SKM-1 (cell line): ENCODE measurements at regions not wholly inside any gene's neighbourhood (a gene's known extent, or its start where the extent isn't known, plus 50 kb on each side); places are given as distances from the start of the nearest gene placed in this dataset.

Source experiments
- DNase-seq: peaks from one replicate; lab custom pipeline; 2025; ENCODE audit not compliant: unreplicated experiment; lab: John Stamatoyannopoulos, UW

DNA sequence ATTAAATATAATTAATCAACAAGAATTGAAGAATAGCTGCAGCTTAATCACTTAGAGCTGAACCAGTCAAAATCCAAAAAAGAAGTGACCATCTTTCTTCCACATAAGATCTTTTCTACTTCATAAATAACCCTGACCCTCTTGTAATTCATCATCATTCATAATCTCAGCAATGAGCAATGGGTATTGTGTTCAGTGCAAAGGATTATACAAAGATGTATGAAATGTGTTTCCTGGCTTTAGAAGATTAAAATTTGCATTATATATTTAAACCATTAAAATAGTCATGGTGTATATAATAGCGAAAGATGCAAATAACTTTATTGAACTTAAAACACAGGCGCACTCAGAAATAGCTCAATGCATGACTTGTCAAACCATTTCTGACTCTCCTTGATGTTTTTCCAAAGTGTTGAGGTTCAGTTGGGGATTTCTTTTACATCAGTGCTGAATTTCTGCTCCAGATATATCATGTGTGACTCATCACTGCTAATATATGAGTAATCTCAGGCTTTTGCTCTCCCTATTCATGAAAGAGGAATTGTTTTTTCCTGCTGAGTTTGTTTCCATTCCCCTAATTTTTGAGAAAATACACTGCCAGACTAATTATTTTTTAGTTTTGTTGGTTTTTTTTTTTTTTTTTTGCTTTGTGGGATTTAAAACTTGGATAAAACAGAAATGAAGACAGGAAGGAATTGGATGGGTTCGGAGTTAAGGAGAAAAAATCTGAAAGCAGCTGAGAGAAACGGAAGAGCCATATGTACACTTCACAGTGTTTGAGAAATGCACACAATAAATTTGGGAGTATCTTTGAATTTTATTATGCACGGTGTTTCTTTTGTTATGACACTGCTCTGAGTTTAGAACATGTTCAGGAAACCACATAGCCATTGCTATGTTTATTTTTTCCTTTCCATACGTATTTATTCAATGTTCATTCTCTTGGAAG, 290.1 kb upstream of the PCDH7 start:
- no peak for DNase-seq

DNA sequence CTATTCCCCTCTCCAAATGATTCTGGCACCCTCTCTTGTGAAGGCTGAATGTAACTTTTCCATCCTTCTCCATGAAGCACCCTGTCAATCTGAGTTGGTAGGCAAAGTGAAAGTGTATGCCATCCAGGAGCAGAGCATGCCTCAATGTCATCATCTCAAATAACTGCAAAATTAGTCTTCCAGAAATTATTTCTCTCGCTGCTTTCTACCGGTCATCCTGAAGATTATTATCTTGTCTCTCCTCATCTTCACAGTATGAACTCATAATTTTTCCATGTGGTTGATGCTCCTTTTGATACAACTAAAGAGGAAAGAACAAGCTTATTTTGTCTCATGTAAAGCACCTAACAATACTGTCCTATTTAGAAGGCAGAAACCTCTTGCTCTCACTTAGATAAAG, 285.5 kb upstream of the PCDH7 start:
- DNase-seq: no peak

DNA sequence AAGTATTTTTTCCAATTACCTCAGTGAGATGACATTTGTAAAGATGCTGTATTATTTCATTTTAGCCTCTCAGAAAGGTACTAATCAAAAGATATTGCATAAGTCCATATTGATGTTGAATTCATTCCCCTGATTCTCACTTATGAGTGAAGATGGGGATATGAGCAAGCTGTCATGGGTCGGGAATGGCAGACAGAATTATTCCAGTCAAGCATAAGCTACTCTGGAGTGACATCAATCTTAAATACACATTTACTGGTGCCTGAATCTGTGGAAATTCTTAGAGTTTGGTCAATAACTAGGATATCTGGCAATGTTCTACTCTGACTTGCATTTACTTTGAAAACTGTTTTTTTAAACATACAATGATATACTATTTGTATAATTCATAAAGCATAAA, 283.8 kb upstream of the PCDH7 start:
- DNase-seq: no peak

DNA sequence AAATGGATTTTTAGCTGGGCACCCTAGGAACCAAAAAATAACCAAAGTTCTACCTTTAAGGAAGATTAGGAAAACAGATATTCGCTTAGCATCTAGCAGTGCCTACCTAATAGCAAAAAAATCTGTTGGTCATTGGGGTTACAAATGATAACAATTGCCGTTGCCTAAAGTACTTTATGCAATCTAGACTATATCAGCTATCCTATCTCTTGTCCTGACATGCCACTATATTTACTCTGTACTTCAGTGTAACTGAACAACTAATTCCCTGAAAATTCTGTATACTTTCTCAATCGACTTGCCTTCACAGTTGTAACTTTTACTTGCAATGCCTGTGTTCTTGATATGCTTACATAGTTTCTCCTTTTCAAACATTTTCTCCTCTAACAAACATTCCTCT, 282.9 kb upstream of the PCDH7 start:
- DNase-seq: no peak

DNA sequence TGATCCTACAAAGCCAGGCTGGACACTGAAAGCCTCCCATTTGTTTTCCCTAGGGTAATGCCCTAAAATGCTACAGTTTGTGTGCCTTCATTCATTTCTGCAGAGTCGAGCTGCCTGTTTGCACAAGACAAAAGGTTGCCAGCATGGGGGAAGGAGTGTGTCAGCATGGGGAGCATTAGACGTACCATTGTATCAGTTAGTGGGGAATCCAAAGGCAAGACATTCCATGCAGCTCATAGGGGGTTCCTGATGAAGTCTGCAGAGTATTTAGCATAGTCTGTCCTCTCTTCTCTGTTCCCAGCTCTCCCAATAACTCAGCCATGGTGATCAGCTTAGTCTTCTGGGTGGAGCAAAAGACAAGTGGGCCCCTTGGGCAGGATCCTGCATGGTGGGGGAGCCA, 276.9 kb upstream of the PCDH7 start:
- no peak for DNase-seq

DNA sequence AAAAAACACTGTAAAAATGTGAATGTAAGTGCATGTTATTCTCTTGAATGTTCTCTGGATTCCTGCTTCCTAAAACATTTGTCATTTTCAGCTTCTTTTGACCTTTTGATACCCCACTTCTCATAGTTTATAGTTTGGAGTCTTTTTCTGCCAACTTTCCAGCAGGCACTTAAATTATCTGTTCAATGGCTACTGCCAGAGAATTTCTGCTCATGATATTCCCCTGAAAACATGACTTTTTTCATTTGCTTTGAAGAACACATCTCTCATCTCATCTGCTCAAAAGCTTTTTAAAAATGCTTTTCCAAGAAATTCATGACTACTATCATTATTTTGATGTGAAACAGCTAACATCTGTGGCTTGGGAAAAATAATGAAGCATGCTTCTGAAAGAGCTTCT, 269.7 kb upstream of the PCDH7 start:
- no peak for DNase-seq

DNA sequence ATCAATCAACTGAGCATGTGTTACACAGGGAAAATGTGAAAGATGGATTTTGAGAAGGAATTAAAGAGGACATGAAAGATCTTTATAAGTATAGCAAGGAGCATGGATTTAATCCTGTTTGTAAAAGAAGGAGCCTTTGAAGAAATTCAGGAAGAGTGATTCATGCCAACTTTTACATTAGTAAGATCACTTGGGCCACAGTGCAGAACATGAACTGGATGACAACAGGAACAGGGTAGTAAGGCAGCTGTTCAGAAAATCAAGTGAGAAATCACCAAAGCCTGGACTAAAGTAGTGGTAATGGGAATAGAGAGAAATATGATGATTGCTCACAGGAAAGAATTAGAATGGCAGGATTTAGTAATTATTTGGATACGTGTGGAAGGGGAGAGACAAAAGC, 265.7 kb upstream of the PCDH7 start:
- no peak for DNase-seq

DNA sequence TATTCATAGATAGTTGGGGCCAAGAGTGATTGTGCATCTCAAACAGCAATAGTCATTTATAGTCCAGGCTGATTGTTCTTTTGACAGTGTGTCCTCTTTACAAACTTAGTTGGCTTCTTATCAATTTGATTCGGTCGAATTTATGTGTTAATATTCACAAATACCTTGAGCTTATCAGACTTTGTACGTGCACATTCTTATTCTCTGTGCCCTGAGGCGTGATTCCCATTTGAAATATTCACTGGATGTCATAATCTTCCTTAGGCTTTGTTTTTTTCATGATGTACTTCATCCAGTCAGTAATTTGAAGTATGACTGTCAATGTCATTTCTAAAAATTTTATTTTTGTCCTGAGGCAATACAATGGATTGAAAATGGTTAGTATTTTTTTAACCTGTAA, 263.5 kb upstream of the PCDH7 start:
- no peak for DNase-seq

DNA sequence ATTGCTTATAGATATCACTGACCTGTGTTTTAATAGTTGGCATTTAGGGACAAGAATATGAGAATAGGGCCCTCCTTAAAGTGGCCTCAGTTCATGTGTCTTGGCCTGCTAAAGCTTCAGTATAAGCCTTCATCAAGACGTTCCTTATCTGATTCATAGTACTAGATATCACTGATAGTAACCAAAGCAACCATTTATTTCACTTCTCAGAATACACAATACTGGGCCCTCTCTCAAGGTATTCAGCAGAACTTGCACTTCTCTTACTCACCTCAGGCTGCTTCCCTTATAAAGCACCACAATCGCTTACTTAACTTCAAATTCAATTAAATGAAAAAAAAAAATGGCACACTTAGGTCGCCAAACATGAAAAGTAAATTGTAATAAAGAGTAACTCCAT, 259.4 kb upstream of the PCDH7 start:
- DNase-seq: no peak

DNA sequence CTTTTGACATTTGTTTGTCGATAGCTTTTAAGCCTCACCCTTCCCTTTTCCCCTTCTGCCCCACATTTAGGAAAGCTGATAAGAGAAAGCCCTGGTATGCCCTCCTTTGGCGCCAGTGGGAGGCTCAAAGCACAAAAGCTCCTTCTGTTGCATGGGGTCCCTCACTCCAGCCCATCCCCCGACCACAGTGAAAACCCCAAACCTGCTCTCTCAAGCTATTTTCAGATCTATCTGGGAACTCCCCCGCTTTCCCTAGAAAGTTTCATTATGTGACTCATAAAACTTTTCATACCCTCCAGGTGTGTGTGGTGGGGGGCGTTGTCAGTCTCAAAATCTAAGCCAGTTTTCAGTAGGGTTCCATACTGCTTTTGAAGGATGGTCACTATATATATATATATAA, 259.0 kb upstream of the PCDH7 start:
- DNase-seq: no peak

DNA sequence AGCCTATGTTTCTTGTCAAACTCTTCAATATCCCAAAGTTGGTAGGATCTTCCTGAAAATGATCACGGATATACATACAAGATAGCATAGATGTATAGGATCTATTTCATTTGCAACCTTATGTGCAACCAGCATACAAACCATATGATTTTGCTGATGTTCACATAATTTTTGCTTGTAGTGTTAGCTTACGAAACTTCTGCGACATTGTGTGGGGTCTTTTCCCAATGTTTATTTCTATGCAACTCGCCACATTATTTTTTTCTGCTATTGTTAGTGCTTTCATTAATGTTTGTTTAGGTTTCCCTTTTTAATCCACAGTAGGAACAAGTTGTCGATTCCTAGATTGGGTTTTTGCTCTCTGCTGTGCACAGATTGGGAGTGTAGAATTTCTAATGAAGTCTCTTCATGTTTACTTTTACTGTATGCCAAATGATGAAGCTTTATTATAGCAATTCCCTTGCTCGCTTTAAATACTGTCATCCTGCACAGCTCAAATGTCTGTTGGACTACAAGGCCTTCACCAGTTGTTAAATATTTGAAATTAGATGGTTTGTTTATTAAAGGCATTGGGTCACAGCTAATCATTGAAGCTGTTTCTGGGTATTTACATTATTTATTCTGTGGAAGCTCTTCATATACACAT, 257.6 kb upstream of the PCDH7 start:
- DNase-seq: no peak

DNA sequence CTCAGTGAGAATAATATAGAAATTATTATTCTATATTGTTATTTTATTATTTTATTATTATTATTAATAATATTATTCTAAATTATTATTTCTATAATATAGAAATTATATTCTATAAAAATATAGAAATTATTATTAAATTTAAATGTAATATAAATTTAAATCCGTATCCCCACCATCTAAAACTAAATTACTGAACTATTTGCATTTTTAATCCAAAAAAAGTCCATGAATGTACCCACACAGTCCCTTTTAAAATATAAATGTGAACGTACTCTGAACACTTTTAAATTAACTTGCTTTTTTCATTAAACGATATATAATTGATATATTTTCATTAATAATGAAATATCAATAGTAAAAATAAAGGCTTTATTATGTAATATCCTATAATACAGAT, 248.3 kb upstream of the PCDH7 start:
- no peak for DNase-seq

DNA sequence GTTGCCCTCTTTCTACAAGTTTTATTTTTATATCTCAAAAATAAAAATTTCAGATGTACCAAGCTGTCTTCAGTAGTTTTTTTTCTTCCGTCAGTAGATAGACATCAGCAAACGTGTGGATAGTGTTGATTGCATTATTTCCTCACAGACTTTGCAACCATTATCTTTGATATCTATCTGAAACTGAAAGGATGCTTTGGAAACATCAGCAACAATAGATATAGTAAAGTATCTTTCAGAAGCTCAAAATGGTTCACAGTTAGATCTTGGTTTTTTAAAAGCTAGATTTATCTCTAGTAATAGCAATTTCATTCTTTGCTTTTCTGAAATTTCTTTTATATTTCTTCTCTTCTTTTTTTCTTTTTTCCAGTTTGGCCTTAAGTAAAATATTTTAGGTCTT, 246.9 kb upstream of the PCDH7 start:
- DNase-seq: no peak

DNA sequence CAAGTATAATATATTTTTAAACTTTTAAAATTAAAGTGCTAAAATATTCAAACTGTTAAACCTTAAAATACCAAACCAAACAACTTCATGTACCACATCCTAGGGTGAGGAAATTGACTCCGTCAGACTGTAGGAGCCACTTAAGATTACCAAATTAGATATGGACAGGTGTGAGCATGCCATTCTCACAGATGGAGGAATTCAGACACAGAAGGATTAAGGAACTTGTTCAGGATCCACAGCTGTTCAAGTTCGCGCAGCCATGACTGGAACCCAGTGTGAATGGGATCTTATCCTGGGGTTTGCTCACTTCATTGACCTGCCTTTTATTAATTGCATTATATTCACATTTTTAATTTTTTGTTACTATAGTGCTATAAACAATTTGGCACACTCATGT, 224.9 kb upstream of the PCDH7 start:
- DNase-seq: no peak

DNA sequence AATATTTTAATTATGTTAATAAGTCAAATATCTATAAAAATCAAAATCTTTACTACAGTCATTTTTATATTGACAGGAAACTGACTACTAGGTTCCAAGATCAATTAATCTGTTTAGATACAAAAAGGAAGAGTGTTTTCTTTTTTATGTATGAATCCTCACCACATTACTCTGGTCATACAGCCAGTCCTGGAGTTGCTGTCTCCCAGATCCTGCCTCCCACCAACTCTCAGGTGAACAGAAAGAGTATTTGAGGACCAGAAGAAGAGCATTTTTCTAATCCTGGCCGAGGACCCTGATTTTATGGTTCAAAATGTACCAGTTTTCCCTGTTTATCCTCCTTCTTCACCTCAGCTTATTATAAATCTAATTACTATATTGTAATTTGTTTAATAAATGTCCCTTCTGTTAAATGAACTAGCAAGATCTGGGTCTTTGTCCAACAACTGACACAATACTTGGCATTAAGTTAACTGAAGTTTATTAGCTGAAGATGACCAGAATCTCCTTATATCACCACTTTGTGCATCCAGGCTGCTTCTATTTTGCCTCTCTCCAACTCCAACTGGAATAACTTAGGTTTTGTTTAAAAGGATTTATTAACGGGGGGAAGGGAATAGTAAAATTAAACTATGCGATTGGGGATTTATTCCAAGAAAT, 224.4 kb upstream of the PCDH7 start:
- no peak for DNase-seq

DNA sequence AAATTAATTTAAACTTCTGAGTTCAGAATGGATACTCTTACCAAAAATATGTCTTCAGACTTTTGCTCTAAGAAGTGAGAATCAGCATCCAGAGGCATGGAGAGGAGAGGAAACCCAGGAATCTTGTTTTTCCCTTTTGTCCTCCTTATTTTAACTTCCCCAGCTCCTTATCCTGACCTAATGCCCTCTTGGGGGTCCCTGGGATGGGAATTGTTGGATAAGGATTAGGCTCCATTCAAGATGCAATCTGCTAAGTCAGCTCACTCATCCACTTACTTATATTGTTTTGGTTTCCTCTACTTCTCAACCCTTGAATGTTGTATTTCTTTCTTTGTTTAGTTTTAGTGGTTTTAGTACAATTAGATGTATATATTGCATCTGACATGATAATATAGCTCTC, 208.4 kb upstream of the PCDH7 start:
- no peak for DNase-seq

DNA sequence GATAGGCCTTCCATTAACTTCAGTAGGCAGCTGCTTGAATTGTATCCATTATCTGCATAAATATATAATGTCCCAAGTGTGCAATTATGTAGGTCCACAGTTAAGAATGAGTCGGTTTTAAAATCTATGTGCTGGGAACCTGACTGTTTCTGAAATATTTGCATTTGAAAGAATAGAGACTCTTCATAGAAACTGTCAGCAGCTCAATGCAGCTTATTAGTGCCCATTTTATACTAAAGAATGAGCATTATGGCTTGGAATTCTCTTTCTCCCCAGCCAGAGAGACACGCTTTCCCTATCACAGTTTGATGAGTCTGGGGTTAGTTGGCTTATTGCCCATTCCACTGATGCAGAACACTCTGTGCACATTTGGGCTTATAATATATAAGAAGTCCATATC, 202.0 kb upstream of the PCDH7 start:
- DNase-seq: no peak

DNA sequence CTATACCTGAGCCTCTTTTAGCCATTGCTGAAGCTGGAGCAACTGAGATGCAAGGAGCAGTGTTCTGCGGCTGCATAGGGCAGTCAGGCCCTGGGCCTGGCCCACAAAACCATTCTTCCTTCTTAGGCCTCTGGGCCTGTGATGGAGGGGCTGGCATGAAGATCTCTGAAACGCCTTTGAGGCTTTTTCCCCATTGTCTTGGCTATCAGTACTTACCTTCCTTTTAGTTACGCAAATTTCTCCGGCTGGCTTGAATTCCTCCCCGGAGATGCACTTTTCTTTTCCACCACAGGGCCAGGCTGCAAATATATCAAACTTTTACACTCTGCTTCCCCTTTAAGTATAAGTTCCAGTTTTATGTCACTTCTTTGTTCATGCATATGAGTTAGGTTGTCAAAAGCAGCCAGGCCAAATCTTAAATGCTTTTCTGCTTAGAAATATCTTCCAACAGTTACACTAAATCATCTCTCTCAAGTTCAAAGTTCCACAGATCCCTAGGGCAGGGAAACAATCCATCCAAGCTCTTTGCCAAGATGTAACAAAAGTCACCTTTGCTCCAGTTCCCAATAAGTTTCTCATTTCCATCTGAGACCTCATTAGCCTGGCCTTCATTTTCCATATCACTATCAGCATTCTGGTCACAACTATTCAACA, 194.4 kb upstream of the PCDH7 start:
- no peak for DNase-seq

DNA sequence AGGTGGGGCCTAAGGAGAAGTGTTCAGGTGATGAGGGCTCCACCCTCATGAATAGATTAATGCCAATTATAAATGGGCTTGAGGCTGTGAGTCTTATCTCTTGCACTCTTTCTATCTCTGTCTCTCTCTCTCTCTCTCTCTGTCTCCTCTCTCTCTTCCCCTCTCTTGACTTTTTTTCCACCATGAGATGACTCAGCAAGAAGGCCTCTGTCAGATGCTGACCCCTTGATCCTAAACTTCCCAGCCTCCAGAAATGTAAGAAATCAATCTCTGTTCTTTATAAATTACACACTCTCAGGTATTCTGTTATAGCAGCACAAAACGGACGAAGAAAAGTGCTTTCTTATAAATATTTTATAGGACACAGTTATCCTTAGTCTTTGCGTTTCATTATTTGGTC, 184.9 kb upstream of the PCDH7 start:
- DNase-seq: no peak

DNA sequence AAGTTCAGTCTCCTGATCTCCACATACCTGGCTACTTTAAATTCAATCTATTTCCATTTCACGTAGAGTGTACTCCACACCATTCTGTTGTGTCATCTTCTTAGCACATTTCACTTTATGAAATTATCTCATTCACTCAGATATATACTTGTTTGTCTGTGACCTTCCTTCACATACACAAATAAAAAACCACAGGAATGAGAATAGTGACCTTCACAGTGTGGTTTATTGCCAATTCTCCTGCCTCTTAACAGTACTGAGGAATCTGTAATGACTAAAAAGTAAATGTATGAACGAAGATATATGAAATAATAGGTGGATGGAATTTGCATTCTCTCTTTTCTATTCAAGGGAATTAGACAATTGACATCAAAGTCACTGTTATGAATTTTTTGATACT, 183.9 kb upstream of the PCDH7 start:
- DNase-seq: no peak

DNA sequence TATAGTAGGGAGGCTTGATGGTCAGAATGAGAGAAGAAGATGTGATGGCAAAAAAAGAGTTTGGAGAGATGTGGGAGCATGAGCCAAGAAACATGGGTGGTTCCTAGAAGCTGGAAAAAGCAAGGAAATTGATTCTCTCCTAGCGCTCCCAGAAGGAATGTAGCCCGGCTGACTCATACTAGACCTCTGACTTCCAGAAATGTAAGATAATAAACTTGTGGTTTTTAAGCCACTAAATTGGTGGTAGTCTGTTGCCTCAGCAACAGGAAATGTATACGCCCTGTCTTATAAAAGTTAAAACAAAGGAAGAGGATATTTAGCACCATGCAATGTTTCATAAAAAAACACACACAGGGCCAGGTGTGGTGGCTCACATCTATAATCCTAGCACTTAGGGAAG, 182.7 kb upstream of the PCDH7 start:
- DNase-seq: no peak

DNA sequence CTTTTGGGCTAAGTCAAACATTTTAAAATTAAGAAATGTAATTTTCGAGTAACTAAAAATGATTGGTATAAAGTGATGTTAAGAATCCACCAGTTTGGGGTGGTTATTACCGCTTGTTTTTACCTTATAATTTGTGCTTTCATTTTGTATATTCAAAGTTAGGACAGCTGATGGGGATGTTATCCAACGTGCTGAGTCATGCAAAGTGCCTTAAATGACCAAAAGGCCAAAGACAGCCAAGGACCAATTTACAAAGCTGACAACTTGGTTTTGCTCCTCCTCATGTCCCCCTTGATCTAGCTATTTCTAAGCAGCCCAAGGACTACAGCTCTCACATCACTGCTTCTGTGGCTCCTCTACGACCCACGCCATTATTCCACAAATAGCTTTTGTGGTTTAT, 181.4 kb upstream of the PCDH7 start:
- DNase-seq: no peak
